Suppressor macrophage (primary cell): ENCODE measurements at regions not wholly inside any gene's neighbourhood (a gene's known extent, or its start where the extent isn't known, plus 50 kb on each side); places are given as distances from the start of the nearest gene placed in this dataset.

Experiments
- DNase-seq, 4 experiments: peaks; one replicate each; pipeline ENCODE4 v3.0.0-alpha.2; 2020 to 2022

GRCh38 chr20:40148886-40149285 is 540.1 kb downstream of the MAFB start:
- peak in 1 of 4 experiments; percentile 30 for DNase-seq

- peak in 2 of 4 experiments; percentile 47 to 68 for DNase-seq
Measured at GRCh38 chr20:40146071-40146470, 543.0 kb downstream of the MAFB start.

GRCh38 chr20:40144581-40144980 is 544.5 kb downstream of the MAFB start:
- DNase-seq, result no peak

- DNase-seq, result no peak
Measured at GRCh38 chr20:40134176-40134575, 554.9 kb downstream of the MAFB start.

GRCh38 chr20:40120827-40121226 is 568.2 kb downstream of the MAFB start:
- DNase-seq, result no peak

- no peak for DNase-seq
Measured at GRCh38 chr20:40111282-40111681, 577.8 kb downstream of the MAFB start.

- DNase-seq, result no peak
Measured at GRCh38 chr20:40110311-40110831, 578.7 kb downstream of the MAFB start.

GRCh38 chr20:40109136-40109535 is 579.9 kb downstream of the MAFB start:
- no peak for DNase-seq

- no peak for DNase-seq
Measured at GRCh38 chr20:40108321-40108720, 580.7 kb downstream of the MAFB start.

GRCh38 chr20:40104959-40105358 is 584.1 kb downstream of the MAFB start:
- DNase-seq, result peak; percentile 29 to 56 (median 38)

GRCh38 chr20:40103420-40103819 is 585.6 kb downstream of the MAFB start:
- DNase-seq, result peak in 2 of 4 experiments; percentile 6 to 10

GRCh38 chr20:40101560-40101959 is 587.5 kb downstream of the MAFB start:
- DNase-seq, result no peak

GRCh38 chr20:40100261-40100660 is 588.8 kb downstream of the MAFB start:
- no peak for DNase-seq

- DNase-seq, result no peak
Measured at GRCh38 chr20:40090236-40090635, 598.8 kb downstream of the MAFB start.

- DNase-seq, result no peak
Measured at GRCh38 chr20:40087496-40087895, 601.5 kb downstream of the MAFB start.

- DNase-seq, result no peak
Measured at GRCh38 chr20:40085513-40085912, 603.5 kb downstream of the MAFB start.

GRCh38 chr20:40082436-40082835 is 606.6 kb downstream of the MAFB start:
- no peak for DNase-seq

GRCh38 chr20:40081653-40082052 is 607.4 kb downstream of the MAFB start:
- DNase-seq, result no peak

GRCh38 chr20:40080041-40080652 is 608.9 kb downstream of the MAFB start:
- no peak for DNase-seq

GRCh38 chr20:40073535-40074111 is 615.4 kb downstream of the MAFB start:
- no peak for DNase-seq

GRCh38 chr20:40072907-40073306 is 616.1 kb downstream of the MAFB start:
- DNase-seq, result no peak

GRCh38 chr20:40056171-40056570 is 632.9 kb downstream of the MAFB start:
- DNase-seq, result no peak

GRCh38 chr20:40055711-40056110 is 633.3 kb downstream of the MAFB start:
- no peak for DNase-seq

GRCh38 chr20:40054311-40054710 is 634.7 kb downstream of the MAFB start:
- DNase-seq, result no peak

- DNase-seq, result no peak
Measured at GRCh38 chr20:40050596-40050995, 638.4 kb downstream of the MAFB start.
